Body of pancreas (tissue), 4 donors: ENCODE measurements at regions not wholly inside any gene's neighbourhood (a gene's known extent, or its start where the extent isn't known, plus 50 kb on each side); places are given as distances from the start of the nearest gene placed in this dataset.

Source experiments
- ATAC-seq: fragments of 150-250 bp; one replicate; pipeline ENCODE4 v1.9.1; 2016
- DNase-seq, 4 donors: peaks; one replicate each; pipeline ENCODE4 v3.0.0-alpha.2; 2019
- H3K27ac ChIP-seq, 4 donors: fragments of 200-600 bp; sonication (generic); 1 replicate in 3 of 4; 2 replicates in 1 of 4; pipeline versions ENCODE4 v1.5.1 to v1.6.1; 2016 to 2019; ENCODE audit warnings: mild to moderate bottlenecking in 1 of 4, mixed read lengths in 1 of 4, moderate library complexity in 1 of 4
- H3K27me3 ChIP-seq, 2 donors: fragments of 200-600 bp; sonication (generic); one replicate each; pipeline ENCODE4 v1.6.0; 2016; ENCODE audit warnings: mild to moderate bottlenecking in 1 of 2
- H3K36me3 ChIP-seq, 2 donors: fragments of 200-600 bp; sonication (generic); replicated peaks in 1 of 2; 2 replicates each; pipeline ENCODE4 v1.5.1; 2016; ENCODE audit warnings: low read depth in 2 of 2; ENCODE audit not compliant: insufficient read depth in 1 of 2
- H3K4me1 ChIP-seq: fragments of 200-600 bp; sonication (generic); one replicate; pipeline ENCODE4 v1.6.0; 2016
- H3K4me3 ChIP-seq, 2 donors: fragments of 200-600 bp; sonication (generic); 1 replicate in 1 of 2; 2 replicates in 1 of 2; pipeline ENCODE4 v1.5.1; 2016 to 2019
- H3K9me3 ChIP-seq, 3 donors: fragments of 200-600 bp; sonication (generic); 1 replicate in 2 of 3; 2 replicates in 1 of 3; pipeline ENCODE4 v1.5.1; 2016
- CTCF ChIP-seq, 7 experiments: fragments of 450-650 bp in 4 of 7; fragments of 200-600 bp in 3 of 7; sonication (generic) in 3 of 7; IDR thresholded peaks; one replicate each; pipeline ENCODE4 v1.5.1; 2016 to 2019; ENCODE audit warnings: antibody characterized with exemption in 7 of 7
- POLR2A ChIP-seq, 3 donors: fragments of 450-650 bp; IDR thresholded peaks; one replicate each; pipeline ENCODE4 v1.6.1; 2016; ENCODE audit warnings: antibody characterized with exemption in 3 of 3, mild to moderate bottlenecking in 2 of 3
- WGBS, 2 donors: methylation state at CpG; one replicate each; pipeline ENCODE4 v1.1.5; 2017; 5-methylcytosine and 5-hydroxymethylcytosine counted together
- intact Hi-C: fragments of 100-400 bp; cut with DNase I; formaldehyde crosslinking; loops from one replicate; pipeline ENCODE4 v1.15.1; 2023

- intact Hi-C loops: no loop called here
- Histone ChIP-seq H3K9me3 (no peaks in the 10 kb centered on the region), H3K36me3 (no peaks in the 10 kb centered on the region), H3K4me3 (no peak overlapping the region), H3K27ac (no peak overlapping the region), H3K27me3 (no peaks in the 10 kb centered on the region), H3K4me1 (no peaks in the 10 kb centered on the region)
- DNase-seq (no peak), ATAC-seq (peak; percentile 50)
- TF ChIP-seq POLR2A (IDR thresholded peaks at IDR 0.05) (no peak), CTCF (IDR thresholded peaks at IDR 0.05) (no peak)
- WGBS, 2 donors: 85 to 90% methylated on average over 4 of the region's 4 CpGs
Observed at GRCh38 chr3:101950510-101950909, 101.2 kb downstream of the NFKBIZ start.

GRCh38 chr3:101950985-101951733, 101.8 kb downstream of the NFKBIZ start:
- Histone ChIP-seq H3K36me3 (no peaks in the 10 kb centered on the region), H3K4me3 (no peak overlapping the region), H3K27me3 (no peaks in the 10 kb centered on the region), H3K4me1 (no peaks in the 10 kb centered on the region), H3K9me3 (no peaks in the 10 kb centered on the region), H3K27ac (no peak overlapping the region)
- DNase-seq: no peak
- ATAC-seq: no peak
- TF ChIP-seq POLR2A (IDR thresholded peaks at IDR 0.05): no peak
- TF ChIP-seq CTCF (IDR thresholded peaks at IDR 0.05): no peak
- WGBS, 2 donors: 100% methylated on average over 1 of the region's 1 CpG
- intact Hi-C loops: no loop called here

GRCh38 chr3:101954361-101954760, 105.0 kb downstream of the NFKBIZ start:
- no peak for DNase-seq
- TF ChIP-seq POLR2A (IDR thresholded peaks at IDR 0.05): no peak
- TF ChIP-seq CTCF (IDR thresholded peaks at IDR 0.05): no peak
- Histone ChIP-seq H3K27me3 (no peaks in the 10 kb centered on the region), H3K9me3 (no peaks in the 10 kb centered on the region), H3K36me3 (no peaks in the 10 kb centered on the region), H3K4me3 (no peak overlapping the region), H3K4me1 (no peaks in the 10 kb centered on the region), H3K27ac (no peak overlapping the region)
- 45 to 64% methylated on average over 6 of the region's 6 CpGs for WGBS, 2 donors
- no peak for ATAC-seq
- intact Hi-C loops: no loop called here

GRCh38 chr3:101954936-101955335, 105.6 kb downstream of the NFKBIZ start:
- no peak for DNase-seq
- ATAC-seq: no peak
- Histone ChIP-seq H3K27me3 (no peaks in the 10 kb centered on the region), H3K4me1 (no peaks in the 10 kb centered on the region), H3K36me3 (no peaks in the 10 kb centered on the region), H3K27ac (no peak overlapping the region), H3K9me3 (no peaks in the 10 kb centered on the region), H3K4me3 (no peak overlapping the region)
- intact Hi-C loops: no loop called here
- 39 to 43% methylated on average over 3 of the region's 3 CpGs for WGBS, 2 donors
- no peak for TF ChIP-seq POLR2A (IDR thresholded peaks at IDR 0.05)
- no peak for TF ChIP-seq CTCF (IDR thresholded peaks at IDR 0.05)

- TF ChIP-seq POLR2A (IDR thresholded peaks at IDR 0.05) (no peak), CTCF (IDR thresholded peaks at IDR 0.05) (no peak)
- no peaks in the 10 kb centered on the region for H3K27me3 ChIP-seq
- intact Hi-C loops: no loop called here
- H3K9me3 ChIP-seq: no peaks in the 10 kb centered on the region
- H3K4me3 ChIP-seq: no peak overlapping the region
- no peaks in the 10 kb centered on the region for H3K36me3 ChIP-seq
- DNase-seq: no peak
- no peak for ATAC-seq
- no peaks in the 10 kb centered on the region for H3K4me1 ChIP-seq
- H3K27ac ChIP-seq: no peak overlapping the region
- WGBS, 2 donors: 17 to 22% methylated on average over 1 of the region's 1 CpG
Observed at GRCh38 chr3:101962055-101962454, 112.7 kb downstream of the NFKBIZ start.
